ENCODE measurements at regions not wholly inside any gene's neighbourhood (a gene's known extent, or its start where the extent isn't known, plus 50 kb on each side); places are given as distances from the start of the nearest gene placed in this dataset.

DNA sequence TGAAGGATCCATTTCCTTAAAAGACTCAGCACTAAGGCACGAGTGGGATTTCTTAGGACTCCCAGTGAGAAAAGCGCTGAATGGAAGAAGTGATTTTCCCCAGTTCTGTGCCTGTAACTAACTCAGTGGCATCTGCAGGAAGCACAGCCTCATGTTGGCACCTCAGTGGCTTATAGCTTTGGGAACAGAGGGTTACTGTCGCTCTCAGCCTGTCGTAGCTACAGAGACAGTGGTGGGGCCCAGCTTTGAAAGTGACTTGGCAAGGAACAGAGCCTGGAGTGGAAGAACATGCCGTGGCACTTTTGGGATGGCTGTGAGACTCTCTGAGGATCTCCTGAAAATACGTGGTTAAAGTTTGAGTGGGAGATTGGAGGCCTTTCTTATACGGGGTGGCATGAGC, 242.4 kb upstream of the MYOCD start:
- TF ChIP-seq, protein P1, sequence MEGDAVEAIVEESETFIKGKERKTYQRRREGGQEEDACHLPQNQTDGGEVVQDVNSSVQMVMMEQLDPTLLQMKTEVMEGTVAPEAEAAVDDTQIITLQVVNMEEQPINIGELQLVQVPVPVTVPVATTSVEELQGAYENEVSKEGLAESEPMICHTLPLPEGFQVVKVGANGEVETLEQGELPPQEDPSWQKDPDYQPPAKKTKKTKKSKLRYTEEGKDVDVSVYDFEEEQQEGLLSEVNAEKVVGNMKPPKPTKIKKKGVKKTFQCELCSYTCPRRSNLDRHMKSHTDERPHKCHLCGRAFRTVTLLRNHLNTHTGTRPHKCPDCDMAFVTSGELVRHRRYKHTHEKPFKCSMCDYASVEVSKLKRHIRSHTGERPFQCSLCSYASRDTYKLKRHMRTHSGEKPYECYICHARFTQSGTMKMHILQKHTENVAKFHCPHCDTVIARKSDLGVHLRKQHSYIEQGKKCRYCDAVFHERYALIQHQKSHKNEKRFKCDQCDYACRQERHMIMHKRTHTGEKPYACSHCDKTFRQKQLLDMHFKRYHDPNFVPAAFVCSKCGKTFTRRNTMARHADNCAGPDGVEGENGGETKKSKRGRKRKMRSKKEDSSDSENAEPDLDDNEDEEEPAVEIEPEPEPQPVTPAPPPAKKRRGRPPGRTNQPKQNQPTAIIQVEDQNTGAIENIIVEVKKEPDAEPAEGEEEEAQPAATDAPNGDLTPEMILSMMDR (IDR thresholded peaks at IDR 0.05), result no peak
- no peak for TF ChIP-seq POLR2A (IDR thresholded peaks at IDR 0.05)
- TF ChIP-seq POLR2AphosphoS5 (IDR thresholded peaks at IDR 0.05), result no peak

Measured in prostate gland (tissue), 2 donors.